Memory B cell (primary cell): ENCODE measurements at regions not wholly inside any gene's neighbourhood (a gene's known extent, or its start where the extent isn't known, plus 50 kb on each side); places are given as distances from the start of the nearest gene placed in this dataset.
"Not testable (repeated sequence)": the region's sequence is repeated elsewhere in the genome, so short reads cannot be mapped to it uniquely, and the experiment has no call there.

Experiments used
- ATAC-seq: fragments of 150-1000 bp; cut with Tn5 transposase; 2 replicates; pipeline ENCODE4 v1.10.0; 2021; ENCODE audit warnings: low read depth, mild to moderate bottlenecking, moderate library complexity
- DNase-seq, 2 donors: peaks; one replicate each; pipeline ENCODE4 v3.0.0; 2022; ENCODE audit warnings: low spot score in 2 of 2
- H3K27ac Mint-ChIP-seq: one replicate; pipeline ENCODE4 v1.8.0; 2022; ENCODE audit warnings: mild to moderate bottlenecking, moderate library complexity, mixed read lengths
- H3K27me3 Mint-ChIP-seq: one replicate; pipeline ENCODE4 v1.8.0; 2022; ENCODE audit warnings: mixed read lengths
- H3K36me3 Mint-ChIP-seq: one replicate; pipeline ENCODE4 v1.8.0; 2022; ENCODE audit warnings: mild to moderate bottlenecking, mixed read lengths
- H3K4me1 Mint-ChIP-seq: one replicate; pipeline ENCODE4 v1.8.0; 2022; ENCODE audit warnings: mixed read lengths
- H3K4me3 Mint-ChIP-seq: one replicate; pipeline ENCODE4 v1.8.0; 2022; ENCODE audit warnings: mild to moderate bottlenecking, moderate library complexity, mixed read lengths
- H3K9me3 Mint-ChIP-seq: one replicate; pipeline ENCODE4 v1.8.0; 2022; ENCODE audit warnings: mixed read lengths

DNA sequence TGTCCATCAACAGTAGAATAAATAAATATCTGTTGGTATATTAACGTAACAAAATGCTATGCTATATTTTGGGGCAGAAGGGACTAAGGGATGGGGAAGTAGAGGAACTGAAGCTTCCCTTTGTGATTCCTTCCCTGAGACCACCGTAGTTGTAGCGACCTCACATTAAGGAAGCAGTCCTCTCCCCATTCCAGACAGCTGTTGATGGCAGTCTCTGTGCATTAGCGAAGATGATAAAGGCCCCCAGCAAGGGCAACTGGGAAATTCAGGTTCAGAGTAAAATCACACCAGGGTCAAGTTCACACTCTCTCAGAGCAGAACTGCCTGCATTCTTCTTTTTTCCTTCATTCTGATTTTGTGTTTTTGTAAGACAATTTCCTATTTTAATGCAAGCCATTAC is 259.0 kb downstream of the MEX3B start:
- Mint-ChIP-seq H3K27ac (no peak overlapping the region), H3K4me1 (no peaks in the 10 kb centered on the region), H3K27me3 (peaks cover 11% of the 10 kb centered on the region), H3K9me3 (peaks cover 1% of the 10 kb centered on the region), H3K36me3 (no peaks in the 10 kb centered on the region), H3K4me3 (no peak overlapping the region)
- DNase-seq (no peak), ATAC-seq (no peak)

DNA sequence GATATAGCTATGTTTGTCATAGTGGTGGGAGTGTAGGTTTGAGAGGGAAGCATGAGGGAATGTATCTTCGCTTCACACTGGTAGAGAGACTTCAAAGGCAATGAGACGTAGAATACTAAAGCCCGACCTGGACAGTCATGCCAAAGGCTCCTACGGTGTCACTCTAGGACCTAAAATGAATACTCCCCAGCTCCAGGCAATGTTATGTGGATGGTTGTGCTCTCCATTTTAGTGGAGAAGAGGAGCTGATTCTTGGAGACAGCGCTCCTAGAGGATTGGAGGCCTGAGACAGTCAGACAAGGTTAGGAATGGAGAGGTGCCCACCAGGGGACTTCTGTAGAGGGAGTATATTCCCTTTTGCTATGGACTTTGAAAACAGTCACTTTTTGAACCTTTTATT is 260.1 kb downstream of the MEX3B start:
- DNase-seq (no peak), ATAC-seq (no peak)
- Mint-ChIP-seq H3K4me3 (no peak overlapping the region), H3K36me3 (no peaks in the 10 kb centered on the region), H3K4me1 (no peaks in the 10 kb centered on the region), H3K27ac (no peak overlapping the region), H3K27me3 (peaks cover 15% of the 10 kb centered on the region), H3K9me3 (peaks cover 1% of the 10 kb centered on the region)

DNA sequence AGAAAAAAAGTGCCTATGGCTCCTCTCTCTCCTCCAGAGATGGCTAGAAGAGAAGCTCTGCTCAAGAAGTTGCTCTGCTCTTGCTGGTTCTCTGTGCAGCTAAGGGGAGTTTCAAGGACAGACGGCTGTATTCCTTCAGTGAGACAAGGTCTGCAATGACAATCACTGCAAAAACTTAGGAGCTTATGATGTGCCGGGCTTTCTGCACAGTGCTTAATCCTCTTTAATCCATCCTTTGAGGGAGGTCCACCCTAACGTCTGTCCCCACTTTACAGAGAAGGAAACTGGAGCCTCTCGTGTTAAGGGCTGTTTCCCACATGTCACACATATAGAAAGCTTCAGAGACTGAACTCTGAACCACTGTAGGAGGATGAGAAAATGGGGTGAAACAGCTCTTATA is 260.6 kb downstream of the MEX3B start:
- no peak overlapping the region for H3K4me3 Mint-ChIP-seq
- DNase-seq (no peak), ATAC-seq (no peak)
- no peaks in the 10 kb centered on the region for H3K4me1 Mint-ChIP-seq
- H3K36me3 Mint-ChIP-seq, result no peaks in the 10 kb centered on the region
- H3K9me3 Mint-ChIP-seq, result peaks cover 1% of the 10 kb centered on the region
- H3K27me3 Mint-ChIP-seq, result peaks cover 18% of the 10 kb centered on the region
- H3K27ac Mint-ChIP-seq, result no peak overlapping the region

DNA sequence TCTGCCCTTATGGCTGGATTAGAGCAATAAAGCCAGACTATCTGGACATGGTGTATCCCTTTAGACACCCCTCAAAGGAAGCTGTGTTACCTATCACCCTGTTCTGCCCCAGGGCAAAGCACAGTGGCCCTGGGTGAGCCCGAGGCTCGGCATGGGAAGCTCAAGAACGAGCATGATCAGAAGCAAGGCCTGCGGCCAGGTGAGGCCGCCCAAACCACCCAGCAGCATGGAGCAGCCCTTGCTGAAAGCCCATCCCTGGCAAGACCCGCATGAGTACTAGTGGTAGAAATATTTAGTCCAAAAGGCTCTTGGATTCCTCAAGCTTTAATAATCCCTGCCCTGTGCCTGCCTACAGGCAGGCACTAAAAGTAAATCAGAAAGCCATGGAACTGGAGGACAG is 261.1 kb downstream of the MEX3B start:
- H3K36me3 Mint-ChIP-seq, result no peaks in the 10 kb centered on the region
- H3K27me3 Mint-ChIP-seq, result peaks cover 18% of the 10 kb centered on the region
- peaks cover 1% of the 10 kb centered on the region for H3K9me3 Mint-ChIP-seq
- no peak overlapping the region for H3K27ac Mint-ChIP-seq
- no peak overlapping the region for H3K4me3 Mint-ChIP-seq
- ATAC-seq (no peak), DNase-seq (no peak)
- H3K4me1 Mint-ChIP-seq, result no peaks in the 10 kb centered on the region

DNA sequence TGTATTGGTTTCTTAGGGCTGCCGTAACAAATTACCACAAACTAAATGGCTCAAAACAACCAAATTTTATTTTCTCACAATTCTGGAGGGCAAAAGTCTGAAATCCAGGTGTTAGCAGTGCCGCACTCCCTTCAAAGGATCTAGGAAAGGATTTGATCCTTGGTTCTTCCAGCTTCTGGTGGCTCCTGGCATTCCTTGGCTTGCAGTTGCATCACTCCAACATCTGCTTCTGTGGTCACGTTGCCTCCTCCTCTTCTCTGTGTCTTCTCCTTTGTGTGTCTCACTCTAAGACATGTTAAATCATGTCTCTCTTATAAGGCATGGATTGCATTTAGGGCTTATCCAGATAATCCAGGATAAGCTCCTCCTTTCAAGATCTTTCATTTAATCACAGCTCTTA is 262.2 kb downstream of the MEX3B start:
- no peak for ATAC-seq
- Mint-ChIP-seq H3K9me3 (peaks cover 1% of the 10 kb centered on the region), H3K27ac (no peak overlapping the region), H3K27me3 (peaks cover 22% of the 10 kb centered on the region), H3K36me3 (no peaks in the 10 kb centered on the region), H3K4me3 (no peak overlapping the region), H3K4me1 (no peaks in the 10 kb centered on the region)
- no peak for DNase-seq

DNA sequence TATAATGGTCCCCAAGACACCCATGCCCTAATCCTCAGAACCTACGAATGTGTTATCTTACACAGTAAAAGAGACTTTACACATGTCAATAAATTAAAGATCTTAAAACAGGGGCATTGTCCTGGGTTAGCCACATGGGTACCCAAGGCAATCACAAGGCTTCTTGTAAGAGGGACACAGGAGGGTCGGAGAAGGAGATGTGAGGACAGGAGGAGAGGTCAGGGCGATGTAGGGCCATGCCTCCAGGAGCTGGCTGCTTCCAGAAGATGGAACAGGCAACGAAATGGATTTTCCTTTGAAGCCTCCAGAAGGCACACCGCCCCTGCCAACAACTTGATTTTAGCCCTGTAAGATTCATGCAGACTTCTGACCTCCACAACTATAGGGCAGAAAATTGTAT is 262.7 kb downstream of the MEX3B start:
- Mint-ChIP-seq H3K4me3 (no peak overlapping the region), H3K4me1 (no peaks in the 10 kb centered on the region), H3K9me3 (peaks cover 1% of the 10 kb centered on the region), H3K27ac (no peak overlapping the region), H3K27me3 (peaks cover 23% of the 10 kb centered on the region), H3K36me3 (no peaks in the 10 kb centered on the region)
- DNase-seq (no peak), ATAC-seq (no peak)

DNA sequence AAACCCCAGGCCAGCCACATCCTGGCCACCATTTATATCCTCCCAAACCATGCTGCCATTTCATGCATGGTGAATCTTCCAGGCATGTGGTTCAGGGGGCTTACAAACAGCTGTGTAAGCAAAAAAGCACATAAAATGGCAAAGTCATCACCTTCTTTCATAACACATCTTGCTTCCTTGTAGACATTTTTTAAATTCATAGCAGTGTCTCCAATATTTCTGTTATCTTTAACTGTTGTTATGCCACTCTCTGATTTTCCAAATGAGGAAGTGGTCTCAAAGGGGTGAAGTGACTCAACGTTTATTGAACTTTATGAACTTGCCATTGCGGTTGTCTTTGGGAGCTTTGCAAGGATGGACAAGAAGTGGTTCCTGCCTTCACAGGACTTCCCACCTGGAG is 264.4 kb downstream of the MEX3B start:
- Mint-ChIP-seq H3K36me3 (no peaks in the 10 kb centered on the region), H3K4me3 (no peak overlapping the region), H3K9me3 (peaks cover 1% of the 10 kb centered on the region), H3K4me1 (no peaks in the 10 kb centered on the region), H3K27me3 (peaks cover 28% of the 10 kb centered on the region), H3K27ac (no peak overlapping the region)
- ATAC-seq, result no peak
- no peak for DNase-seq

DNA sequence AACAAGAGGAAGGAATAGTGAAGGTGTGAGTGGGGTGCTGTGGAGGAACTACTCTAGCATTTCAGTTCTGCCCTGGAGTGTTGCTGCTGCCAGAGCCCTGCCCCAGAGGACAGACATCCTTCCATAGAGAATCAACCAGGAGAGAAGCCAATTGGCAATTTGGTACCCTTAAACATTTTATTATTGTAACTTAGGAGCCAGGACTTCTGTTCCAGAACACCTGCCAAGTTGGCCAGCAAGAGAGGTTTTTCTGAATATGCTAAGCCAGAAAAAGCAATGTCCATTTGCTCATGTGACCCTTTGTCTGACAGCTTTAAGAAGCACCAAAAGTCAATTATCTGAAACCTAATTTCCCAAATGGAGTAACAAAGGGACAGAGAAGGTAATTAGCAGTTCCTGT is 264.9 kb downstream of the MEX3B start:
- peaks cover 28% of the 10 kb centered on the region for H3K27me3 Mint-ChIP-seq
- no peaks in the 10 kb centered on the region for H3K4me1 Mint-ChIP-seq
- H3K36me3 Mint-ChIP-seq, result no peaks in the 10 kb centered on the region
- H3K4me3 Mint-ChIP-seq, result no peak overlapping the region
- H3K27ac Mint-ChIP-seq, result no peak overlapping the region
- DNase-seq (no peak), ATAC-seq (no peak)
- H3K9me3 Mint-ChIP-seq, result peaks cover 1% of the 10 kb centered on the region

DNA sequence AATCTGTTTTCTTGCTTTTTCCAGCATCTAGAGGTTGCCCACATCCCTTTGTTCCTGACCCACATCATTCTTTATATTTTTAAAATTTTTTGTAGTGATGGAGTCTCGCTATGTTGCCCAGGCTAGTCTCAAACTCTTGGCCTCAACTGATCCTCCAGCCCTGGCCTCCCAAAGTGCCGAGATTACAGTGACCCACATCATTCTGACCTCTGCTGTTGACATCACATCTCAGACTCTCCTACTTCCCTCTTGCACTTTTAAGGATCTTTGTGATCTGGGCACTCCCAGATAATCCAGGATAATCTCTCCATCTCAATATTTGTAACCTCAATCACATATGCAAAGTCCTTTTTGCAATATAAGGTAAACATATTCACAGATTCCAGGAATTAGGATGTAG is 266.6 kb downstream of the MEX3B start:
- ATAC-seq, result no peak
- Mint-ChIP-seq H3K36me3 (no peaks in the 10 kb centered on the region), H3K9me3 (no peaks in the 10 kb centered on the region), H3K27me3 (peaks cover 28% of the 10 kb centered on the region), H3K4me3 (no peak overlapping the region), H3K4me1 (no peaks in the 10 kb centered on the region), H3K27ac (no peak overlapping the region)
- DNase-seq, result no peak

DNA sequence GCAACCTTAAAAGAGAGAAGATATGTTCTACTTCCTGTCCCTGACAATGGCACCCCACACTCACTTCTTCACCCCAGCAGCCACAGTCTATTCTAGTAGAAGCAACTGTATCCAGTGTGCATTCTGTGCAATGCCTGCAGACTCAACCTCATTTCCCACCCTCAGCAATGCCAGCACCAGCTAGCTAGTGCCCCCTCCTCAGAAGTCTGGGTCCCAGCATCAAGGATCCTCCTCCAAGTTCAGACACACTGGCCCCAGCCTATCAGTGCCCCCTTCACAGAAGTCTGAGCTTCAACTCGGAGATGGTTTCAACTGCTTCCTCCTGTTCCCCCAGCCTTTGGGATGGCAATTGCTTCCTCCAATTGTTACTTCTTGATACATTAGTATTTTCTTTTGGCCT is 268.3 kb downstream of the MEX3B start:
- H3K4me3 Mint-ChIP-seq, result no peak overlapping the region
- no peaks in the 10 kb centered on the region for H3K9me3 Mint-ChIP-seq
- H3K4me1 Mint-ChIP-seq, result no peaks in the 10 kb centered on the region
- H3K27ac Mint-ChIP-seq, result no peak overlapping the region
- no peaks in the 10 kb centered on the region for H3K36me3 Mint-ChIP-seq
- ATAC-seq (no peak), DNase-seq (no peak)
- H3K27me3 Mint-ChIP-seq, result peaks cover 24% of the 10 kb centered on the region

DNA sequence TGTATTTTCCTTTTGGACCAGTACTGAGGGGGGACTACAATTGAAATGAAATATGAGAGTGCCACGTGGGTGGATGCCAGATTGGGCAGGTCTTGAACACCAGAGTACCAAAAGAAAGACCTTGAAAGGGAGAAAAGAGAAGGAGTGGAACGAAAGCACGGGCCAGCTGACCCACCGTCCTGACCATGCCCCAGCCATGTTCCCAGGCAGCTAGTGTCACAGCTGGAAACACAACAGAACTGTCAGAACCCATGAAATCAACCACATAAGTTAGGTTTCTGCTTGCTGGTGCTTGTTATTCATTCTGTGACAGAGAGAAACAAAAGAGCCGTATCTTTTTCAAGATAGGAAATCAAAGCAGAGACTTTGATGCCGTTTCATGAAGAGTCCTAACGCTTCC is 268.8 kb downstream of the MEX3B start:
- DNase-seq (no peak), ATAC-seq (no peak)
- Mint-ChIP-seq H3K27ac (no peak overlapping the region), H3K36me3 (no peaks in the 10 kb centered on the region), H3K4me3 (no peak overlapping the region), H3K4me1 (no peaks in the 10 kb centered on the region), H3K27me3 (peaks cover 22% of the 10 kb centered on the region), H3K9me3 (no peaks in the 10 kb centered on the region)

DNA sequence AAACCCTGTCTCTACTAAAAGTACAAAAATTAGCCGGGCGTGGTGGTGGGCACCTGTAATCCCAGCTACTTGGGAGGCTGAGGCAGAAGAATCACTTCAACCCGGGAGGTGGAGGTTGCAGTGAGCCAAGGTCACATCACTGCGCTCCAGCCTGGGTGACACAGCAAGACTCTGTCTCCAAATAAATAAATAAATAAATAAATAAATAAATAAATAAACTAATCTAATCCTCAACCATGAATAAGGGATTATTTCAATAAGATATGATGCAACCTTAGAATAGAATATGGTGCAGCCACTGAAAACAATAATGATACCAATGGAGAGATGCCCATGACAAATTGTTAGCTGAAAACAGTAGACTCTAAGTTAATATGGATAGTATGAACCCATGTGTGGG is 270.0 kb downstream of the MEX3B start:
- DNase-seq, H3K4me3 Mint-ChIP-seq, ATAC-seq, H3K9me3 Mint-ChIP-seq, H3K36me3 Mint-ChIP-seq, H3K4me1 Mint-ChIP-seq, H3K27ac Mint-ChIP-seq: not testable (repeated sequence)
- peaks cover 18% of the 10 kb centered on the region for H3K27me3 Mint-ChIP-seq

DNA sequence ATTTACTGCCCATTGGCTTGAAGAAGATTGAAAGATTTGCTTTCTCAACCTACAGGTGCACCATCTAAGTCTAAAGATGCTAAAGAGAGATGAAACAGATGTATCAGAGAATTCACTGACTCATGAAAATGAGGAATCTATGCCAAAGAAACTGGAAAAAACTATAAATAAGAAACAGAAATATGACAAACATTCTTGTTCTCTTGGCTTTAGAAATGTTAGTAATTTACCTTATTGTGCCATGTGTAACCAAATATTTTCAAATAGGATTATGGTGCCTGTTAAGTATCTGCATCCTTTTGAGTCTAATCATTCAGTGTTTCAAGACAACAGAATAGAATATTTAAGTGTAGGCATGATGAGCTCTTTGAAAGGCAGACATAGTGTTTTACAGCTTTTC is 271.5 kb downstream of the MEX3B start:
- no peak overlapping the region for H3K27ac Mint-ChIP-seq
- peaks cover 13% of the 10 kb centered on the region for H3K27me3 Mint-ChIP-seq
- DNase-seq (no peak), ATAC-seq (no peak)
- H3K36me3 Mint-ChIP-seq, result no peaks in the 10 kb centered on the region
- no peaks in the 10 kb centered on the region for H3K4me1 Mint-ChIP-seq
- H3K9me3 Mint-ChIP-seq, result no peaks in the 10 kb centered on the region
- no peak overlapping the region for H3K4me3 Mint-ChIP-seq

DNA sequence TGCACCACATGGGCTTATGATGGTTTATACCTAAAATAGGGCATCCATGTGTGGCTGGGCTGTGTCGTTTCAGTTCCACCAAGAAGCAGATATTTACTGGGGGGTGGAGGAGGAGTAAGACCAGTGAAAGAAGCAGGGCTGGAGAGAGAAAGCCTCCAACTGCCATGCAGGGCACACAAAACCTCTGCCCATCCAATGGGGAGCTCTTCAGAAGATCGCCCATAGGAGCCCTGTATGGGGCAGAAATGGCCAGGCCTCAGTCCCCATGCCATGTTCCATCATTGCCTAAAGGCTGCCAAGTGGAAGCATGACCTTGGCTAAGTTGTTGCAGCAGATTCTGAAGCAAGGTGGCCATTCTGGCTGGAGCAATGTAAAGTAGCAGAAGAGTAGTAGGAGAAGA is 277.0 kb downstream of the MEX3B start:
- Mint-ChIP-seq H3K9me3 (no peaks in the 10 kb centered on the region), H3K27me3 (peaks cover 5% of the 10 kb centered on the region), H3K36me3 (no peaks in the 10 kb centered on the region), H3K4me1 (no peaks in the 10 kb centered on the region), H3K4me3 (no peak overlapping the region), H3K27ac (no peak overlapping the region)
- no peak for DNase-seq
- no peak for ATAC-seq

DNA sequence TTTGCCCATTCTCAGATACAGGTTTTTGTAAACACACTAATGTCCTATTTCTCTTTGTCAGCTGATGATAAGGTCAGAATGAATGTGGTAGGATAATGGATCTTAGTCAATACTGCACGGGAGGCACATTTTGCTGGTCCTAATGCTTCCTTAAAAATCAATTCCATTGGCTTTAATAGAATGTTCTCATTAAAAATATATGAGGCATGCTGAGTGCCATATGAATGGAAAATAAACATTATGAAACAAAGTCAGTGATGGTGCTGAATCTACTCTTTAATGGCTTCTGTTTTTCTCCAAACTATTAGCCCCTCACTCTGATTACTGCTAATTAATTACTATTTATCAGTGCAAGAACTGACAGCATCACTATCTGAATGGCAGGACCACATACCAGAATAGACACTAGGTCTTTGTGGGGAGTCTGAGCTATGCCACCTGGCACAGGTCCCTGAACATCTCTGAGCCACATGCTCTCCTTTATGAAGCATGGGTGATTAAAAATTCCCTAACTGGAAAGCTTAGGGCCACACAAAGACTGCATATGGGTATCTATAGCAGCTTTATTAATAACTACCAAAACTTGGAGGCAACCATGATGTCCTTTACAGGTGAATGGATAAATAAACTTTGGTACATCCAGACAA is 278.9 kb downstream of the MEX3B start:
- DNase-seq (no peak), ATAC-seq (no peak)
- Mint-ChIP-seq H3K27me3 (peaks cover 3% of the 10 kb centered on the region), H3K36me3 (no peaks in the 10 kb centered on the region), H3K27ac (no peak overlapping the region), H3K9me3 (no peaks in the 10 kb centered on the region), H3K4me3 (no peak overlapping the region), H3K4me1 (no peaks in the 10 kb centered on the region)
